ENCODE measurements at regions not wholly inside any gene's neighbourhood (a gene's known extent, or its start where the extent isn't known, plus 50 kb on each side); places are given as distances from the start of the nearest gene placed in this dataset.

- TF ChIP-seq CTCF (IDR thresholded peaks at IDR 0.05): no peak
- no peak for TF ChIP-seq POLR2A (IDR thresholded peaks at IDR 0.05)
These were observed 489.4 kb upstream of the IL12A start for GRCh38 chr3:159499031-159499793.

Data from adrenal gland (tissue), 5 donors.